ENCODE measurements at regions not wholly inside any gene's neighbourhood (a gene's known extent, or its start where the extent isn't known, plus 50 kb on each side); places are given as distances from the start of the nearest gene placed in this dataset.

DNA sequence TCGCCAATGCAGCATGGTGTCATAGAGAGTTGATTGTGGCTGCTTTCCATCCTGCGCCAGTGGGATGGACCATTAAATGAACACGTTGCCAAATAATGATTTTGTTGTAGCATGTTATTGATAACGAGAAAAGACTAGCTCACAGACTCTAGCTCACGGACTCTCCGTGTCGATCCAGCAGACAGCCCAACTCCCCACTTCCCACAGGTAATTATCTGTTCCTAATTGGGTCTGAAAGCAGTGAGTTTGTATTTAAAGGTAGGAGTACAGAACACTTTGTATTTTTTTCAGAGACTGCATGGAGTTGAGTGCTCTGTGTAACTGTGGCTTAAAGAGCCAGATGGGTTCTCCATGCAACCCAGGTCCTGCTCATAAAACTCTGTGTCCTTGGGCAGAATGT lies 1250.5 kb downstream of the TYW1 start:
- no peak overlapping the region for H3K4me3 ChIP-seq (ENCODE audit: low read depth in 1 of 3, low read length in 3 of 3)
- H3K36me3 ChIP-seq (ENCODE audit: control insufficient read depth in 4 of 4, insufficient read depth in 3 of 4, low read depth in 1 of 4, low read length in 3 of 4): no peaks in the 10 kb centered on the region
- no peak for DNase-seq (ENCODE audit: low spot score)
- H3K9ac ChIP-seq (ENCODE audit: low read depth in 1 of 2, low read length in 2 of 2): no peak overlapping the region
- TF ChIP-seq, protein P1, sequence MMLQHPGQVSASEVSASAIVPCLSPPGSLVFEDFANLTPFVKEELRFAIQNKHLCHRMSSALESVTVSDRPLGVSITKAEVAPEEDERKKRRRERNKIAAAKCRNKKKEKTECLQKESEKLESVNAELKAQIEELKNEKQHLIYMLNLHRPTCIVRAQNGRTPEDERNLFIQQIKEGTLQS (IDR thresholded peaks at IDR 0.05): no peak
- TF ChIP-seq, protein P2, sequence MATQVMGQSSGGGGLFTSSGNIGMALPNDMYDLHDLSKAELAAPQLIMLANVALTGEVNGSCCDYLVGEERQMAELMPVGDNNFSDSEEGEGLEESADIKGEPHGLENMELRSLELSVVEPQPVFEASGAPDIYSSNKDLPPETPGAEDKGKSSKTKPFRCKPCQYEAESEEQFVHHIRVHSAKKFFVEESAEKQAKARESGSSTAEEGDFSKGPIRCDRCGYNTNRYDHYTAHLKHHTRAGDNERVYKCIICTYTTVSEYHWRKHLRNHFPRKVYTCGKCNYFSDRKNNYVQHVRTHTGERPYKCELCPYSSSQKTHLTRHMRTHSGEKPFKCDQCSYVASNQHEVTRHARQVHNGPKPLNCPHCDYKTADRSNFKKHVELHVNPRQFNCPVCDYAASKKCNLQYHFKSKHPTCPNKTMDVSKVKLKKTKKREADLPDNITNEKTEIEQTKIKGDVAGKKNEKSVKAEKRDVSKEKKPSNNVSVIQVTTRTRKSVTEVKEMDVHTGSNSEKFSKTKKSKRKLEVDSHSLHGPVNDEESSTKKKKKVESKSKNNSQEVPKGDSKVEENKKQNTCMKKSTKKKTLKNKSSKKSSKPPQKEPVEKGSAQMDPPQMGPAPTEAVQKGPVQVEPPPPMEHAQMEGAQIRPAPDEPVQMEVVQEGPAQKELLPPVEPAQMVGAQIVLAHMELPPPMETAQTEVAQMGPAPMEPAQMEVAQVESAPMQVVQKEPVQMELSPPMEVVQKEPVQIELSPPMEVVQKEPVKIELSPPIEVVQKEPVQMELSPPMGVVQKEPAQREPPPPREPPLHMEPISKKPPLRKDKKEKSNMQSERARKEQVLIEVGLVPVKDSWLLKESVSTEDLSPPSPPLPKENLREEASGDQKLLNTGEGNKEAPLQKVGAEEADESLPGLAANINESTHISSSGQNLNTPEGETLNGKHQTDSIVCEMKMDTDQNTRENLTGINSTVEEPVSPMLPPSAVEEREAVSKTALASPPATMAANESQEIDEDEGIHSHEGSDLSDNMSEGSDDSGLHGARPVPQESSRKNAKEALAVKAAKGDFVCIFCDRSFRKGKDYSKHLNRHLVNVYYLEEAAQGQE (IDR thresholded peaks at IDR 0.05): no peak
- TF ChIP-seq EGR1 (IDR thresholded peaks at IDR 0.05; ENCODE audit: low read depth in 2 of 2): no peak
- TF ChIP-seq GABPA (IDR thresholded peaks at IDR 0.05 in 1 of 2, conservative IDR thresholded peaks at IDR 0.05 in 1 of 2): no peak
- TF ChIP-seq, protein P3, sequence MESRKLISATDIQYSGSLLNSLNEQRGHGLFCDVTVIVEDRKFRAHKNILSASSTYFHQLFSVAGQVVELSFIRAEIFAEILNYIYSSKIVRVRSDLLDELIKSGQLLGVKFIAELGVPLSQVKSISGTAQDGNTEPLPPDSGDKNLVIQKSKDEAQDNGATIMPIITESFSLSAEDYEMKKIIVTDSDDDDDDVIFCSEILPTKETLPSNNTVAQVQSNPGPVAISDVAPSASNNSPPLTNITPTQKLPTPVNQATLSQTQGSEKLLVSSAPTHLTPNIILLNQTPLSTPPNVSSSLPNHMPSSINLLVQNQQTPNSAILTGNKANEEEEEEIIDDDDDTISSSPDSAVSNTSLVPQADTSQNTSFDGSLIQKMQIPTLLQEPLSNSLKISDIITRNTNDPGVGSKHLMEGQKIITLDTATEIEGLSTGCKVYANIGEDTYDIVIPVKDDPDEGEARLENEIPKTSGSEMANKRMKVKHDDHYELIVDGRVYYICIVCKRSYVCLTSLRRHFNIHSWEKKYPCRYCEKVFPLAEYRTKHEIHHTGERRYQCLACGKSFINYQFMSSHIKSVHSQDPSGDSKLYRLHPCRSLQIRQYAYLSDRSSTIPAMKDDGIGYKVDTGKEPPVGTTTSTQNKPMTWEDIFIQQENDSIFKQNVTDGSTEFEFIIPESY (IDR thresholded peaks at IDR 0.05): no peak
- no peak overlapping the region for H3K27ac ChIP-seq (ENCODE audit: low read depth in 1 of 2, low read length in 2 of 2)
- no peaks in the 10 kb centered on the region for H3K27me3 ChIP-seq (ENCODE audit: control insufficient read depth in 4 of 4, insufficient read depth in 4 of 4, low read length in 3 of 4)
- WGBS: 84% methylated on average over 7 of the region's 7 CpGs
- H3K9me3 ChIP-seq (ENCODE audit: control insufficient read depth in 4 of 4, low read length in 3 of 4): peaks cover 0 to 6% (median 0%) of the 10 kb centered on the region in 4 donors
- no peaks in the 10 kb centered on the region for H3K4me1 ChIP-seq (ENCODE audit: control insufficient read depth in 4 of 4, insufficient read depth in 4 of 4, low read length in 3 of 4)

DNA sequence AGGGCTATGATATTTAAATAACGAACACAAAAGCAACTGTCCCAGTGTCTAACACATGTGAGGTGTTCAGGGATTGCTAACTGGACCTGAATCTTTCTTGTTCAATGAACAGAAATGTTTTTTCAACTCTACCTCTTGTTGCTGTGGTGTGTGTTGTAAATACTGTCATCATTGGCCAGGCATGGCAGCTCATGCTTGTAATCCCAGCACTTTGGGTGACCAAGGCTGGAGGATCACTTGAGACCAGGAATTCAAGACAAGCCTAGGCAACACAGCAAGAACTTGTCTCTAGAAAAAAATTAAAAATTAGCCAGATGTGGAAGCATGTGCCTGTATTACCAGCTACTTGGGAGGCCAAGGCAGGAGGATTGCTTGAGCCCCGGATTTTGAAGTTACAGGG lies 1250.9 kb downstream of the TYW1 start:
- 51% methylated on average over 2 of the region's 2 CpGs for WGBS
- no peak for DNase-seq (ENCODE audit: low spot score)
- Histone ChIP-seq H3K9me3 (ENCODE audit: control insufficient read depth in 4 of 4, low read length in 3 of 4) (peaks cover 0 to 6% (median 0%) of the 10 kb centered on the region in 4 donors), H3K27me3 (ENCODE audit: control insufficient read depth in 4 of 4, insufficient read depth in 4 of 4, low read length in 3 of 4) (no peaks in the 10 kb centered on the region), H3K36me3 (ENCODE audit: control insufficient read depth in 4 of 4, insufficient read depth in 3 of 4, low read depth in 1 of 4, low read length in 3 of 4) (no peaks in the 10 kb centered on the region), H3K27ac (ENCODE audit: low read depth in 1 of 2, low read length in 2 of 2) (no peak overlapping the region), H3K9ac (ENCODE audit: low read depth in 1 of 2, low read length in 2 of 2) (no peak overlapping the region), H3K4me3 (ENCODE audit: low read depth in 1 of 3, low read length in 3 of 3) (no peak overlapping the region), H3K4me1 (ENCODE audit: control insufficient read depth in 4 of 4, insufficient read depth in 4 of 4, low read length in 3 of 4) (no peaks in the 10 kb centered on the region)
- no peak for TF ChIP-seq RAD21 (IDR thresholded peaks at IDR 0.05)
- TF ChIP-seq NR2F2 (IDR thresholded peaks at IDR 0.05): no peak
- TF ChIP-seq, protein P4, sequence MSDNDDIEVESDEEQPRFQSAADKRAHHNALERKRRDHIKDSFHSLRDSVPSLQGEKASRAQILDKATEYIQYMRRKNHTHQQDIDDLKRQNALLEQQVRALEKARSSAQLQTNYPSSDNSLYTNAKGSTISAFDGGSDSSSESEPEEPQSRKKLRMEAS (IDR thresholded peaks at IDR 0.05): no peak
- TF ChIP-seq EGR1 (IDR thresholded peaks at IDR 0.05; ENCODE audit: low read depth in 2 of 2): no peak
- no peak for TF ChIP-seq JUND (IDR thresholded peaks at IDR 0.05)
- TF ChIP-seq, protein P3 (IDR thresholded peaks at IDR 0.05): no peak
- no peak for TF ChIP-seq HNF4A (conservative IDR thresholded peaks at IDR 0.05)
- no peak for TF ChIP-seq FOXA1 (IDR thresholded peaks at IDR 0.05)
- TF ChIP-seq, protein P1 (IDR thresholded peaks at IDR 0.05): no peak
- TF ChIP-seq, protein P5, sequence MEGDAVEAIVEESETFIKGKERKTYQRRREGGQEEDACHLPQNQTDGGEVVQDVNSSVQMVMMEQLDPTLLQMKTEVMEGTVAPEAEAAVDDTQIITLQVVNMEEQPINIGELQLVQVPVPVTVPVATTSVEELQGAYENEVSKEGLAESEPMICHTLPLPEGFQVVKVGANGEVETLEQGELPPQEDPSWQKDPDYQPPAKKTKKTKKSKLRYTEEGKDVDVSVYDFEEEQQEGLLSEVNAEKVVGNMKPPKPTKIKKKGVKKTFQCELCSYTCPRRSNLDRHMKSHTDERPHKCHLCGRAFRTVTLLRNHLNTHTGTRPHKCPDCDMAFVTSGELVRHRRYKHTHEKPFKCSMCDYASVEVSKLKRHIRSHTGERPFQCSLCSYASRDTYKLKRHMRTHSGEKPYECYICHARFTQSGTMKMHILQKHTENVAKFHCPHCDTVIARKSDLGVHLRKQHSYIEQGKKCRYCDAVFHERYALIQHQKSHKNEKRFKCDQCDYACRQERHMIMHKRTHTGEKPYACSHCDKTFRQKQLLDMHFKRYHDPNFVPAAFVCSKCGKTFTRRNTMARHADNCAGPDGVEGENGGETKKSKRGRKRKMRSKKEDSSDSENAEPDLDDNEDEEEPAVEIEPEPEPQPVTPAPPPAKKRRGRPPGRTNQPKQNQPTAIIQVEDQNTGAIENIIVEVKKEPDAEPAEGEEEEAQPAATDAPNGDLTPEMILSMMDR (IDR thresholded peaks at IDR 0.05; ENCODE audit: low read depth, low read length, missing input control): no peak
- no peak for TF ChIP-seq RXRA (IDR thresholded peaks at IDR 0.05)
- TF ChIP-seq, protein P2 (IDR thresholded peaks at IDR 0.05): no peak
- no peak for TF ChIP-seq HNF4G (IDR thresholded peaks at IDR 0.05)
- no peak for TF ChIP-seq SP1 (IDR thresholded peaks at IDR 0.05)
- TF ChIP-seq TAF1 (conservative IDR thresholded peaks at IDR 0.05): no peak
- no peak for TF ChIP-seq FOXA2 (IDR thresholded peaks at IDR 0.05)
- no peak for TF ChIP-seq GABPA (IDR thresholded peaks at IDR 0.05 in 1 of 2, conservative IDR thresholded peaks at IDR 0.05 in 1 of 2)
- TF ChIP-seq YY1 (IDR thresholded peaks at IDR 0.05): no peak
